Gastroesophageal sphincter (tissue), 2 donors: ENCODE measurements at regions not wholly inside any gene's neighbourhood (a gene's known extent, or its start where the extent isn't known, plus 50 kb on each side); places are given as distances from the start of the nearest gene placed in this dataset.

Experiments
- POLR2A ChIP-seq, 2 donors: fragments of 450-650 bp; IDR thresholded peaks; one replicate each; pipeline ENCODE4 v1.6.1; 2017; ENCODE audit warnings: antibody characterized with exemption in 2 of 2, mild to moderate bottlenecking in 2 of 2, moderate library complexity in 1 of 2
- POLR2AphosphoS5 ChIP-seq: sonication (generic); formaldehyde crosslinking; IDR thresholded peaks from one replicate; pipeline ENCODE4 v1.6.1; 2017; ENCODE audit warnings: antibody characterized with exemption

DNA sequence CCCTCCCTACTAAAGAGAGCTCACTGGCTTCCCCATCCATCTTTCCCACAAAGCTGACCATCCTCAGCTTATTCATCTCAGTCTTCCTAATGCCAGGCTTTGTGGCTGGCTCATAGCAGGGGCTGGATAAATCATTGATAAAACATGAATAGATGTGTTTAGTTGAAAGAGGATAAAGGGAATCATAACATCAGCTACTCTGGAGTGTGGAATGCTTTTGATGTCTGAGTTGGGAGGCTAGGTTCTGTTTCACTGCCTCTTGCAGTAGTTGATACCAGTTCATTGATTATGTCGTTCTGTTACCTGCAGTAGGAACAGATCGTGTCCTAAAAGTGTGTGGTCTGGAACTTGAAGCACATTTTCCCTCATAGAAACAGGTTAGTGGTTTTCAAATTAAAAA is 66.3 kb upstream of the HK2 start:
- TF ChIP-seq POLR2AphosphoS5 = no peak
- no peak for TF ChIP-seq POLR2A (IDR thresholded peaks at IDR 0.05)
